H1 (cell line): ENCODE measurements at regions not wholly inside any gene's neighbourhood (a gene's known extent, or its start where the extent isn't known, plus 50 kb on each side); places are given as distances from the start of the nearest gene placed in this dataset.

ENCODE experiments used
- MAX ChIP-seq: IDR thresholded peaks from 2 replicates; pipeline ENCODE4 v1.6.1; 2012; ENCODE audit warnings: inconsistent platforms
- POLR2A ChIP-seq, 2 experiments: IDR thresholded peaks; 1 replicate in 1 of 2; 2 replicates in 1 of 2; pipeline ENCODE4 v1.6.1; 2011; ENCODE audit warnings: low read depth in 2 of 2, low read length in 2 of 2, mild to moderate bottlenecking in 2 of 2; ENCODE audit errors: control extremely low read depth in 1 of 2
- USF2 ChIP-seq: IDR thresholded peaks from 2 replicates; pipeline ENCODE4 v1.6.1; 2011; ENCODE audit warnings: low read length, improper control_type of control experiment

- TF ChIP-seq MAX (no peak), POLR2A (IDR thresholded peaks at IDR 0.05; ENCODE audit: control extremely low read depth in 1 of 2, low read depth in 2 of 2, low read length in 2 of 2) (no peak), USF2 (no peak)
- TF ChIP-seq, all 59 proteins: peak for 0
Observed at GRCh38 chr1:118302145-118302544, 117.1 kb upstream of the SPAG17 start (continued).
